Endothelial cell of umbilical vein (primary cell): ENCODE measurements at regions not wholly inside any gene's neighbourhood (a gene's known extent, or its start where the extent isn't known, plus 50 kb on each side); places are given as distances from the start of the nearest gene placed in this dataset.

Experiments
- BruUV-seq: library from RNA; stranded (reverse); fragments of 400-500 nt; replicated peaks from 2 replicates; lab custom pipeline; 2021; lab: Mats Ljungman, UMichigan
- CTCF ChIA-PET: fragments of 300-600, 350-600 bp; sonication (Branson Sonifier 250); formaldehyde crosslinking; loops from one replicate; lab custom pipeline; 2021; ENCODE audit warnings: antibody characterized with exemption, inconsistent platforms; lab: Charles Lee
- POLR2A ChIA-PET: fragments of 300-600, 350-600 bp; sonication (Branson Sonifier 250); formaldehyde crosslinking; loops from one replicate; lab custom pipeline; 2021; ENCODE audit warnings: antibody characterized with exemption, inconsistent platforms; lab: Charles Lee
- DNase-seq: peaks from one replicate; pipeline ENCODE4 v3.0.0-alpha.2; 2011; ENCODE audit warnings: low read depth, low spot score
- FAIRE-seq: peaks from 2 replicates; lab custom pipeline; 2011; peaks lifted over from hg19 to GRCh38; lab: Jason Lieb, UNC
- H2AFZ ChIP-seq: 2 replicates; pipeline ENCODE4 v1.6.0; 2012; ENCODE audit warnings: low read depth, low read length, control low read depth, inconsistent platforms
- H3K27ac ChIP-seq: 2 replicates; pipeline ENCODE4 v1.5.1; 2011; ENCODE audit warnings: low read depth, mild to moderate bottlenecking, control low read depth, low read length, moderate library complexity; ENCODE audit not compliant: insufficient read depth
- H3K27me3 ChIP-seq, 2 experiments: 2 replicates each; pipeline versions ENCODE4 v1.6.0 to v1.6.1; 2011; ENCODE audit warnings: low read length in 2 of 2, mixed read lengths in 1 of 2; ENCODE audit not compliant: control insufficient read depth in 2 of 2, insufficient read depth in 2 of 2
- H3K36me3 ChIP-seq, 2 experiments: 2 replicates in 1 of 2; 3 replicates in 1 of 2; pipeline ENCODE4 v1.5.1; 2011; ENCODE audit warnings: low read length in 2 of 2, mild to moderate bottlenecking in 1 of 2, moderate library complexity in 1 of 2; ENCODE audit not compliant: control insufficient read depth in 2 of 2, insufficient read depth in 2 of 2; ENCODE audit errors: extremely low read depth in 1 of 2
- H3K4me1 ChIP-seq: 3 replicates; pipeline ENCODE4 v1.5.1; 2011; ENCODE audit warnings: mild to moderate bottlenecking, low read length; ENCODE audit not compliant: control insufficient read depth, insufficient read depth; ENCODE audit errors: extremely low read depth
- H3K4me2 ChIP-seq: 2 replicates; pipeline ENCODE4 v1.6.1; 2011; ENCODE audit warnings: low read length, control low read depth, mixed read lengths; ENCODE audit not compliant: insufficient read depth
- H3K4me3 ChIP-seq, 3 experiments: fragments of 200-600 bp in 1 of 3; sonication (generic), shearing (Covaris generic) in 1 of 3; replicated peaks in 1 of 3; 2 replicates each; pipeline ENCODE4 v1.5.1; 2011 to 2016; ENCODE audit warnings: control low read depth in 3 of 3, low read length in 3 of 3, mild to moderate bottlenecking in 2 of 3, inconsistent platforms in 1 of 3, low read depth in 1 of 3, moderate library complexity in 1 of 3; ENCODE audit not compliant: insufficient read depth in 1 of 3
- H3K79me2 ChIP-seq: 2 replicates; pipeline ENCODE4 v1.6.0; 2012; ENCODE audit warnings: low read length, inconsistent platforms; ENCODE audit not compliant: control insufficient read depth, insufficient read depth
- H3K9ac ChIP-seq: replicated peaks from 2 replicates; pipeline ENCODE3; 2011; ENCODE audit warnings: low read length, control low read depth; ENCODE audit not compliant: insufficient read depth; ENCODE audit errors: extremely low read depth
- H3K9me1 ChIP-seq: replicated peaks from 3 replicates; pipeline ENCODE4 v1.6.0; 2011; ENCODE audit warnings: mild to moderate bottlenecking, low read length; ENCODE audit not compliant: control insufficient read depth, insufficient read depth; ENCODE audit errors: extremely low read depth
- H3K9me3 ChIP-seq: replicated peaks from 2 replicates; pipeline ENCODE4 v1.5.1; 2012; ENCODE audit warnings: low read length, inconsistent platforms; ENCODE audit not compliant: control insufficient read depth, insufficient read depth
- H4K20me1 ChIP-seq: replicated peaks from 2 replicates; pipeline ENCODE3; 2011; ENCODE audit warnings: mild to moderate bottlenecking, low read length; ENCODE audit not compliant: control insufficient read depth, insufficient read depth; ENCODE audit errors: extremely low read depth
- EZH2 ChIP-seq: IDR thresholded peaks from 2 replicates; pipeline ENCODE4 v1.6.1; 2012; ENCODE audit warnings: borderline replicate concordance, low read depth, mild to moderate bottlenecking, moderate library complexity, low read length, inconsistent platforms; ENCODE audit not compliant: severe bottlenecking
- FOS ChIP-seq: IDR thresholded peaks from 2 replicates; pipeline ENCODE4 v1.6.1; 2011; ENCODE audit warnings: mild to moderate bottlenecking, low read length, moderate library complexity, borderline replicate concordance; ENCODE audit not compliant: insufficient read depth
- GATA2 ChIP-seq: IDR thresholded peaks from 2 replicates; pipeline ENCODE4 v1.7.0; 2011; ENCODE audit warnings: low read depth, mild to moderate bottlenecking, moderate library complexity, mixed read lengths, low read length; ENCODE audit not compliant: insufficient read length, insufficient read depth
- JUN ChIP-seq: IDR thresholded peaks from 2 replicates; pipeline ENCODE4 v1.6.1; 2011; ENCODE audit warnings: borderline replicate concordance, low read depth; ENCODE audit not compliant: insufficient read length, insufficient read depth
- MAX ChIP-seq: IDR thresholded peaks from 2 replicates; pipeline ENCODE4 v1.6.1; 2011; ENCODE audit not compliant: insufficient read depth, insufficient read length
- MYC ChIP-seq: IDR thresholded peaks from one replicate; pipeline ENCODE4 v1.6.1; 2011; ENCODE audit warnings: mild to moderate bottlenecking, low read depth, low read length
- POLR2A ChIP-seq: IDR thresholded peaks from 2 replicates; pipeline ENCODE4 v1.6.1; 2012; ENCODE audit warnings: low read depth, mild to moderate bottlenecking, control low read depth, low read length
- POLR2AphosphoS5 ChIP-seq: IDR thresholded peaks from 2 replicates; pipeline ENCODE4 v1.6.1; 2012; ENCODE audit warnings: low read depth, mild to moderate bottlenecking, control low read depth, low read length, moderate library complexity; ENCODE audit not compliant: insufficient read depth
- dilution Hi-C: fragments of 300-500 bp; cut with MboI; formaldehyde crosslinking; loops from one replicate; pipeline ENCODE4 v1.15.0; 2019; ENCODE audit warnings: low sequenced_read_pairs; ENCODE audit not compliant: extremely low pct_ligation_motif_present
- intact Hi-C: fragments of 100-400 bp; cut with micrococcal nuclease; formaldehyde crosslinking; loops from one replicate; pipeline ENCODE4 v1.10.0; 2022
- TF ChIP-seq, protein P1 (sequence below), 2 donors: IDR thresholded peaks; 1 replicate in 1 of 2; 2 replicates in 1 of 2; pipeline ENCODE4 v1.5.1; 2011; ENCODE audit warnings: low read length in 2 of 2, mild to moderate bottlenecking in 2 of 2, moderate library complexity in 2 of 2, control low read depth in 1 of 2, inconsistent platforms in 1 of 2, low read depth in 1 of 2; ENCODE audit not compliant: insufficient read depth in 1 of 2; ENCODE audit errors: extremely low read depth in 1 of 2

DNA sequence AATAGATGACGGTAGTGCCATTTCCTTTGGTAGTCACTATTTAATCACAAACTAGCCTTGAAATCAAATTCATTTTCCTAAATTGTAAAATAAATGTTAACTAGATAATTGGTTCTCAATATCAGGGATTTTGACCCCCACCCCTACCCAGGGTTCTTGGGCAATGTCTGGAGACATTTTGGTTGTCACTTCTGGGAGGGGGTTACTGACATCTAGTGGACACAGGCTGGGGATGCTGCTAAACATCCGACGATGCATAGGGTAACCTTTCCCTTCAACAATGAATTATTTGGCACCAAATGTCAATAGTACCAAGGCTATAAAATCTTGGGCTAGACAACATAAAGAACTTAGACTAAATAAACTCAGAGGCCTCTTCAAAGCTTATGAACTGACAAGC, 285.8 kb upstream of the TRPC5 start:
- H2AFZ ChIP-seq, result no peak overlapping the region
- no peak overlapping the region for H3K4me3 ChIP-seq
- dilution Hi-C loops, result no loop called here
- FAIRE-seq (no peak), DNase-seq (no peak)
- TF ChIP-seq GATA2 (no peak), MAX (no peak), FOS (no peak), EZH2 (no peak), JUN (no peak), POLR2AphosphoS5 (no peak), POLR2A (no peak), MYC (no peak)
- TF ChIP-seq, protein P1, sequence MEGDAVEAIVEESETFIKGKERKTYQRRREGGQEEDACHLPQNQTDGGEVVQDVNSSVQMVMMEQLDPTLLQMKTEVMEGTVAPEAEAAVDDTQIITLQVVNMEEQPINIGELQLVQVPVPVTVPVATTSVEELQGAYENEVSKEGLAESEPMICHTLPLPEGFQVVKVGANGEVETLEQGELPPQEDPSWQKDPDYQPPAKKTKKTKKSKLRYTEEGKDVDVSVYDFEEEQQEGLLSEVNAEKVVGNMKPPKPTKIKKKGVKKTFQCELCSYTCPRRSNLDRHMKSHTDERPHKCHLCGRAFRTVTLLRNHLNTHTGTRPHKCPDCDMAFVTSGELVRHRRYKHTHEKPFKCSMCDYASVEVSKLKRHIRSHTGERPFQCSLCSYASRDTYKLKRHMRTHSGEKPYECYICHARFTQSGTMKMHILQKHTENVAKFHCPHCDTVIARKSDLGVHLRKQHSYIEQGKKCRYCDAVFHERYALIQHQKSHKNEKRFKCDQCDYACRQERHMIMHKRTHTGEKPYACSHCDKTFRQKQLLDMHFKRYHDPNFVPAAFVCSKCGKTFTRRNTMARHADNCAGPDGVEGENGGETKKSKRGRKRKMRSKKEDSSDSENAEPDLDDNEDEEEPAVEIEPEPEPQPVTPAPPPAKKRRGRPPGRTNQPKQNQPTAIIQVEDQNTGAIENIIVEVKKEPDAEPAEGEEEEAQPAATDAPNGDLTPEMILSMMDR (IDR thresholded peaks at IDR 0.05; ENCODE audit: extremely low read depth in 1 of 2, insufficient read depth in 1 of 2, low read depth in 1 of 2, low read length in 2 of 2), result no peak
- no peaks in the 10 kb centered on the region for H3K9me1 ChIP-seq
- H3K27me3 ChIP-seq, result no peaks in the 10 kb centered on the region
- H3K9ac ChIP-seq, result no peak overlapping the region
- intact Hi-C loops, result no loop called here
- H3K79me2 ChIP-seq, result no peaks in the 10 kb centered on the region
- H3K36me3 ChIP-seq, result no peaks in the 10 kb centered on the region
- ChIA-PET POLR2A (no interaction called here), CTCF (no interaction called here)
- no peaks in the 10 kb centered on the region for H4K20me1 ChIP-seq
- H3K4me1 ChIP-seq, result no peaks in the 10 kb centered on the region
- H3K9me3 ChIP-seq, result no peaks in the 10 kb centered on the region
- BruUV-seq, result no TSS peak
- no peak overlapping the region for H3K4me2 ChIP-seq
- no peak overlapping the region for H3K27ac ChIP-seq
